SK-N-MC (cell line): ENCODE measurements at regions not wholly inside any gene's neighbourhood (a gene's known extent, or its start where the extent isn't known, plus 50 kb on each side); places are given as distances from the start of the nearest gene placed in this dataset.

Source experiments
- EZH2 ChIP-seq: fragments of 200-600 bp; sonication (generic); IDR thresholded peaks from one replicate; pipeline ENCODE4 v1.6.1; 2017; ENCODE audit warnings: antibody characterized with exemption
- POLR2AphosphoS5 ChIP-seq: IDR thresholded peaks from 2 replicates; pipeline ENCODE4 v1.6.1; 2012; ENCODE audit warnings: mild to moderate bottlenecking, low read depth, low read length, borderline replicate concordance

DNA sequence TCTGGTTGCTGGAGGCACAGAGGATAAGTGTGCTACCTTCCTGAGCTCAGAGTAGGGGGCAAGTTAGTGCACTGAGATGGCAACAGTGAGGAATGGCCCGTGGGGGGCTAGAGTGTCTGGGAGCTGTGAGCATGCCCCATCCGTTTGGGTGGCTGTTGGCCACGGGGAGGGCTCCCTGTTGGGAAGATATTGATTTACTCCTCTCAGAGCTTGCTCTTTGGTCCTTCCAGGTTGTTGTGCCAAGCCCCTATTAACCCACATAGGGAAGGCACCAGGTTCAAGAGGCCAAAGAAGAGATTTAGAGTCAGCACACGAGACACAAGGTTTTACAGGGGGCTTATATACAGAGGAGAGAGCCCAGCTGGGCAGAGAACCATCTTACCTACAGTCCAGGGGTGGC, 318.8 kb downstream of the TSN start:
- TF ChIP-seq POLR2AphosphoS5: no peak
- TF ChIP-seq EZH2: no peak
